HG03097 (cell line): ENCODE measurements at regions not wholly inside any gene's neighbourhood (a gene's known extent, or its start where the extent isn't known, plus 50 kb on each side); places are given as distances from the start of the nearest gene placed in this dataset.

Experiments used
- ATAC-seq: cut with Tn5 transposase; IDR thresholded peaks from one replicate; pipeline ENCODE4 v1.9.1; 2021; ENCODE audit not compliant: unreplicated experiment, low FRiP score

DNA sequence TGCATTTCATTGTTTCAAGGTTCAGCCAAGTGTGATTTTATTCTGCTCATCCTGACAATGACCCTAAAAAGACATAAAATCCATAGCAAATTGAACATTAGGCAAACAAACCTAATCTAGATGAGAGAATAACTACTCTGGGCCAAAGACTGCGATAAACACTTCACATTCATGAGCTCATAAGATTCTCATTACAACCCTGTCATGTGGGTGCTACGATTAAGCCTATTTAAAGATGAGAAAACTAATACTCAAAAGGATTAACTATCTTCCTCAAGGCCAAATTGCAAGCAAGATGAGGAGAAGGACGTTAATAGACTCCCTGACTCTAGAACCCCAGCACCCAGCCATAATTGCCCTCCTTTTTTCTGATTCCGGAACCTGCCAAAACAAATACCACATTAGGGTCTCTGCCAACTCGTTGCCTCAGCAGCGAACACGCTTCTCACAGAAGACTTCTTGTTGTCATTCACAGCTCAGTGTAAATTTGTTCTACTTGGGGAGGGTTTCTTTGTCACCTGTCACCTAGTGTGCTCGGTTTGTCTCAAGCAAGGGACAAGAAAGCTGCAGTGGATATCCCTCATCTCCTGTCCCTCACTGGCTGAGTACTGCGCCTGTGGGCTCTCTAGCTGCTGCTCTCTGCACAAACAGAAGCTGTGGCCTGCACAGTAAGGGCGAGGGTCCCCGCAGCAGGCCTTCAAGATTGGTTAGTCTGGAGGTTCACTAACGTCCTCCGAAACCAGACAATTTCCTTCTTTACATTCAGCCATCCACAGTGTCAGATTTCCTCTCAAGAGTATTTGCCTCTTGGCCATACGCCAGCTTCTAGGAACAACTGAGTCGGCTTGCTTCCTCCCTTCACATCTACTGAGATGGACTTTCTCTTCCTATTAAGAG lies 200.0 kb upstream of the UBE2E2 start:
- ATAC-seq = no peak

DNA sequence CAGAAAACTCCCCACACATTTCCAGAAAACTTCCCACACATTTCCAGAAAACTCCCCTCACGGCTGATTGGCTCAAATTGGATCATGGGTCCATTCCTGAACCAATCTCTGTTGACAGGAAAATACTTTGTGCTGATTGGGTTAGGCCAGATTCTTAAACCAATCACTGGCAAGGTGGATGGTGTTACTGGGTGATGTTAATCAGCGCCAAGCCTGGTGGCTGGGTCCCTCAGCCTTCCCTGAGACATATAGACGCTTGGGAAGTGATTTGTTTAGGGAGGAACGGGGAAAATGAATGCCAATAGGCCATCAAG lies 199.4 kb upstream of the UBE2E2 start:
- no peak for ATAC-seq

DNA sequence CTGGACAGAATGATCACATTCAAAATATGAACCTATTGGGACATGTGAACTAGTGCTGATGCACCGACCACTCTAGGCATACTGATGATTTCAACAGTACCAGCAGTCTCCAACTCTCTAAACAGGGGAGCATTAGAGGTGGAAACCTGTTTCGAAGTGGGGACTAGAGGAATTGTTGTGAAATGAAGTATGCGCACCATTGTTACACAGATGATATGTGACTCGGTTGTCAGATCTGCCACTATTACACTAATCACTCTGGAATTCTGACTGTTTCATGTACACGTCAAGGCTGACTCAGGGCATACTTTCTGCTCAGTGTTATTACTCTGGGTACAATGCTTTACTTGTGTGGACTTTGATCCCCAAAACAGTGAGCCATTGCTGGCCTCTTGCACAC lies 198.2 kb upstream of the UBE2E2 start:
- ATAC-seq = no peak

DNA sequence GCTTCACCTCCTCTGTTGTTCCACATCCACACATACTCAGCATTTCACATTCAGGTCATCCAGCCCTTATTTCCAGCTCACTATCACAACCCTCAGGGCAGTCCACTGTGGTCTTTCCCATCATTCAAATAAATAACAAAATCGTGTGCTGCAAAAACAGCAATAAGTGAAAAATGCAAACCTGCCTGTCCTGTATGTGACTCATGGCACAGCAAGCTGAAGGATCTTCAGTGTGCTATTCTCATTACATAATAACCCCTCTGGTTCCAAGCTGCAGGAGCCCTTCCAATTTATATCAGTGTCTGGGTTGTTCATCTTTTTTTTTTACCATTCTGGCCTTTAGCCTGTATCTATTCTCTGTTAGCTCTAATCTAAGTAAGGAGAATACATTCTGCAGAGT lies 185.3 kb upstream of the UBE2E2 start:
- no peak for ATAC-seq

DNA sequence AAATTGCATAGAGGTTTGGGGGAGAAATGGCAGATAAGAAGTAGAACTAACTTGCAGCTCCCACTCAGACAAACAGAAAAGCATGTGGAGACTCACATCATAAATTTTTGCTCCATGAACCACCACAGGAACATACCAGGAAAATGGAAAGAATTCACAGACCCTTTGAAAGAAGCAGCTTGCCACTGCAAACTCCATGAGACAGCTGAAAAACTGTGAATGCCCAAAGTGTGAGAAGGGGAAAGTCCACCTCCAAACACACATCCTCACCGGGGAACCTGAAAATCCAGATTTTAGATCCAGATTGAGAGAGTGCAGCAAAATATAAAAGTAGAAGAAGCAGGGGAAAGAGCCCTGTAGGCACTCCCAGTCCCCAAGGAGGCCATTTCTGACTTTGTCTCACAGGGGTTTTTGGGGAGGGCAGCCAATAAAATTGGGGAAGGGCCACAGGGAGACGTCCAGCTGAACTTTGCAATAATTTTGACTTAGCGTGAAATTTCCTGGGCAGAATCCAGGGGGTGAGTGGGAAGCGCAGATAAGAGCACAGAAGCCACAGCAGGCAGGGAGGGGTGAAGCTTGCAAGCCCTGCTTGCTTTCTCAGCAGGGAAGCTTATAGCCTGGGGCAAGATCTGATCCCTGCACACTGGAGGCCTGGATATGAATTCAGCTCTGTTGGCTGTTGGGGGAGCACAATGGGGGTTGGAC lies 183.4 kb upstream of the UBE2E2 start:
- ATAC-seq = no peak

DNA sequence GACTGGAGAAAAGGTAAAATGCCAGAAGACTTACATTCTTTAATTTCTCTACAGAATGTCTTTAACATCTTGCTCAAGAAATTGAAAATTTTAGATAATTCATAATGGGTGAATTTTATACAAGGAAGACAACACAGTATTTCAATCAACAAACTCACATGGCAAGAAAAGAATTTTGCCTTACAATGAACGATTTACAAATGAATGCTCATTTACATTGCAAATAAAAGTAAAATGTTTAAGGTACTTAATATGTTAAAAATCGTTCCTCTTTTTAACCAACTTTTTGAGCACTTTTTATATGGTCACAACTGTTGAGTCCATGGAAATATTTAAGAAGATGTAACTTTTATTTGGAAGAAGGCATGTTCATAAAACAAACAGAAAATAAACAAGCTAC lies 174.8 kb upstream of the UBE2E2 start:
- ATAC-seq = no peak

DNA sequence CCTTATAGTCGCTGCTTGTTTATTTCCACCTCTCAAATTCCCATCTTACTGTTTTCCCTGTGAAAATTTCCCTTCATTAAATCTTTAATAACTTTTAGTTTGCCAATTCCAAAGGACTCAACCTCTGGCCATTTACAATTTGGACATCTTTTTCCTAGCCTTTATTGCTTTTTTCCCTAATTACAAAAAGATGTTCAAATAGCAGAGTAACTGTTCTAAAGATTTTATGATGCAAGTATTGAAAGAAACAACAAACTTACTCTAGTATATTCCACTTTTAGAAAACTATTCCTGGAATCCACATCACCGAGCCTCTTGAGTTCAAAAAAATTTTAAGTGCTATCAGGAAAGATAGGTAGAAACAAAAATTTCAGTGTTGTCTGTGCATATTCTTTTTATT lies 174.1 kb upstream of the UBE2E2 start:
- ATAC-seq = no peak

DNA sequence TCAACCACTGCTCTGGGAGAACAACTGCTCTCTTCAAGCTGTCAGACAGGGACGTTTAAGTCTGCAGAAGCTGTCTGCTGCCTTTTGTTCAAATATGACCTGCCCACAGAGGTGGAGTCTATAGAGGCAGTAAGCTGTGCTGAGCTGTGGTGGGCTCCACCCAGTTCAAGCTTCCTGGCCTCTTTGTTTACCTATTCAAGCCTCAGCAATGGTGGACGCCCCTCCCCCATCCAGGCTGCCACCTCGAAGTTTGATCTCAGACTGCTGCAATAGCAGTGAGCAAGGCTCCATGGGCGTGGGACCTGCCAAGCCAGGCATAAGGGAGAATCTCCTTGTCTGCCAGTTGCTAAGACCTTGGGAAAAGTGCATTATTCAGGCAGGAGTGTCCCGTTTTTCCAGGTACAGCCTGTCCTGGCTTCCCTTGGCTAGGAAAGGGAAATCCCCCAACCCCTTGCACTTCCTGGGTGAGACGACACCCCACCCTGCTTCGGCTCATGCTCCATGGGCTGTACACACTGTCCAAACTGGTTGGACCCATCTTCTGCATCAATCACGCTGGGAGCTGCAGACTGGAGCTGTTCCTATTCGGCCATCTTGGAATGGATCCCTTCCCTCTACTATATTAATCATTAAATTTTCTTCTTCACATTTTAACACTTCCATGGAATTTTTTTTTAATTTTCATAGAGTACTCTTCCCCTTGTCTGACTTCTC lies 167.0 kb upstream of the UBE2E2 start:
- no peak for ATAC-seq

DNA sequence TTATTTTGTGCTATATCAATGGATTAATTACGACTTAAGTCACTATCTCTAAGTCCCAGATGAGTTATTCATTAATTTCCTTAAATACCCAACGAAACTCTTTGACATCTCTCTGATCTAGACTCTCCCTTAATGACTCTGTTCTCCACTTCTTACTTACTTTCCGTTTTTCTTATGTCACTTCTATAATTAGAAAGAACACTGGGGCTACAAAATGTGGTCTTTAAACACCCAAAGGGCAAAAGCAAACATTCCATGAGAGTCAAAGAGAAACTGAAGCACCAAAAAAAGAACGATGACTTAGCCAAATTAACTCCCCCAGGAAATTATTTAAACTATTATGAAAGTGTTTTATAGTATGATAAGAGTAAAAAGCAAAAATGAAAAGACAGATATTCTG lies 166.4 kb upstream of the UBE2E2 start:
- ATAC-seq = peak; percentile 67

DNA sequence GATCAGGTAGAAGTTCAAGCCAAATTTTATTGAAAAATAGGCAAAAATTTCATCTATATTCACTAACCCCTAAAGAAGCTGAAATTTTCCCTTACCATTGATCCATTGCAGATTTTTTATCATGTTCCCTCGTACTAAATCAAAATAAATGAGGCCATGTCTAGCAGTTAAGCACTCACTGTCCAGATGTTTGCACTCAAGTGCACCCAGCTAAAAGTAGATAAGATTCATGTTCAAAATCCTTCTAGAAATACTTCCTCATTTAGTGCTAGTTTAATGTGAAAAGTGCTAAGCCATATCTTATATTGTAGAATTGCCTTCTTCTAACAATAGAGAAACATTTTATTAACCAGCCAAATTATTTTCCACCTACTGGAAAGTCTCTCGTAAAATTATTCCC lies 164.7 kb upstream of the UBE2E2 start:
- no peak for ATAC-seq

DNA sequence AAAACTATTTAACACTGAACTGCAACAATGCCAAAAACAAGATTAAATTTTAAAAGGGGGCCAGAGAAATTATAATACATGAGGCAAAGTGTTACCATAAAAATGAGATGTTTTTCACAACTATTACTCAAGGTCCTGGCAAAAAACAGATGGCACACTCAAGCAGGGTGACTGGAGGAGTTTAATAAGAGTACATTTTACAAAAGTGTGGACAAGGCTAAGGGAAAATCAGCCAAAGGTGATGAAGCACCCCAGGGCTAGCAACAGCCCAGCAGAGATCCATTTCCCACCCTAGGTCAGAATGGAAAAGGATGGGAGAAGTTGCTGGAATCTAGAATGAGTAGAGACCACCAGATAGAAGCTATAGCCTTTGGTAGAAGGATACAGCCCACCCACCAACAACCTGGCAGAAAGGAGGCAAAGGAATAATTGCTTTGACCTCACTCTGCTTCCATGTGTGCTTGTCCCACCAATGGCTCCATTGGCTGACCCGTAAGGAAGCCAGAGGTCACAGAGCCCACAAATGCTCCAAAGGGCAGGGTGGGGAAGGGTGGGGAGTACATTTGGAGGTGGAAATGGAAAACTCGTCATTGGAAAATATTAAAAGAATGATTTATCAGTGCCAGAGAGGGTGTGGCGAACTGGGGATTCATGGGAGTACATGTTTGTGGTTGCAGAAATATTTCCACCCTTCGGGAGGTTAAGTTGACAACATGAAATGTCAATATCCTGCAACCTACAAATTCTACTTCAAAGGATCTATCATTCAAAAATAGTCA lies 161.0 kb upstream of the UBE2E2 start:
- no peak for ATAC-seq

DNA sequence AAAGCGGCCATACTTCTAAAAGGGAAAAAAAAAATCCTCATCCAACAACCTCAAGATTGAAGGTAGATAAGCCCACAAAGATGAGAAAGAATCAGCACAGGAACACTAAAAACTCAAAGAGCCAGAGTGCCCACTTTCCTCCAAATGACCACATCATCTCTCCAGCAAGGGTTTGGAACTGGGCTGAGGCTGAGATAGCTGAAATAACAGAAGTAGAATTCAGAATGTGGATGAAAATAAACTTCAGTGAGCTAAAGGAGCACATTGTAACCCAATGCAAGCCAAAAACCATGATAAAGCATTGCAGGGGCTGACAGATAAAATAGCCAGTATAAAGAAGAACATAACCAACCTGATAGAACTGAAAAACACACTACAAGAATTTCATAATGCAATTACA lies 158.7 kb upstream of the UBE2E2 start:
- no peak for ATAC-seq

DNA sequence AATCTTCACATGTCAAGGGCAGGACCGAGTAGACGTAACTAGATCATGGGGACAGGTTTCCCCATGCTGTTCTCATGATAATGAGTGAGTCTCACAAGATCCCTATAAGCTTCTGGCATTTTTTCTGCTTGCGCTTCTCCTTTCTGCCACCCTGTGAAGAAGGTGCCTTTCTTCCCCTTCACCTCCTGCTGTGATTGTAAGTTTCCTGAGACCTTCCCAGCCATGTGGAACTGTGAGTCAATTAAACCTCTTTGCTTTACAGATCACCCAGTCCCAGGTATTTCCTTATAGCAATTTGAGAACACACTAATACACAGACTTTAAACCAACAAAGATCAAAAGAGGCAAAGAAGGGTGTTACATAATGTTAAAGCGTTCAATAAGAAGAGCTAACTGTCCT lies 156.6 kb upstream of the UBE2E2 start:
- ATAC-seq = no peak

DNA sequence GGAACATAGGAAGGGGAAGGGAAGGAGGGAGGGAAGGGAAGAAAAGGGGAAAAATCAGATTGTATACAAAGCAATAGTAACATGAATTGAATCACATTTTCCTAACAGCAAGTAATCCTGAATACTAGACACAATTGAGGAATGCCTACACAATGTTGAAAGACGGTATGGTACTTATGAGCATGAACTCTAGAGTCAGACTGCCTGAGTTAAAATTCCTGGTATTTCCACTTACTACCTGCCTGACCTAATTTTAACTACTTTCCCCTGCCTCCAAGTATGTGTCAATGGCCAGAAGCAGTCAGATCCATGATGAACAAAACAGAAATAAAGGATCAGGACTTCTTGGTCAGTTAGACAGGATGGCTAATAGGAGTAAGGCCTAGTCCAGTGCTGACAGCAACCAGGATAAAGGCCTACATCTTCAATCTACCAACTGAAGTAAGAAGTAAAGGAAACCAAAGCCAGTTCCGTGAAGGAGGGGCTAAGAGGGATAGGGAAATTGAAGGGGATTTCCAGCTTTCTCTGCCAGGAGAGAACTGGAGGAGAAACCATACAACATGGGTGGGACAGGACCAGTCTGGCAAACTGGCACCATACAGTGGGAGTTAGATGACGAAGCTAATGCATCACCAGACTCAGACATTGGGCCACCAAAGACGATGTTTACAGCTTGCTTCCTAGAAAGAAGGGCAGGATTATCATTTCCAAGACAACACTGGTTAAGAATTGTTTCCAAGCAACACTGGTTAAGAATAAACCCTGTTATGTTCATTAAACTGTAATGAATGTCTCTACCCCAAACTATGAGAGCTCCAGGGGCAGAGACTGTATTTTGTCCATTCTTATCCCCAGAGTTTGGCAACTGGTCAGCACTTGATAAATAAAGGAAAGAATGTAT lies 151.6 kb upstream of the UBE2E2 start:
- ATAC-seq = no peak

DNA sequence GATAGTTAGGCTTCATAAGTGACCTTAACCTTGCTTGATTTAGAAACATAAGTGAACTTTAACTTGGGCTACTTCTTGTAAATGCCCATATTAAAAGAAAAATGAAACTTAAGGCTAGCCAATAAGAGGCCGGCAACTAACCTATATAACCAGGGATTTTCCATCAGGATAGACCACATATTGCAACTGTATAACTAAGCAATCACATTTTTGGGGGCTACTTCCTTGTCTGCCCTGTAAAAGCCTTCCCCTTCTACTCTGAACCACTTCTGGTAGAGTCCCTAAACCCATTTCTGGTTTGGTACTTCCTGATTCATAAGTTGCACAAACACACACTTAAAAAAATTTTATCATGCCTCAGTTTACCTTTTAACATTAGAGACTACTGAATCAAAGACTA lies 150.9 kb upstream of the UBE2E2 start:
- ATAC-seq = no peak

DNA sequence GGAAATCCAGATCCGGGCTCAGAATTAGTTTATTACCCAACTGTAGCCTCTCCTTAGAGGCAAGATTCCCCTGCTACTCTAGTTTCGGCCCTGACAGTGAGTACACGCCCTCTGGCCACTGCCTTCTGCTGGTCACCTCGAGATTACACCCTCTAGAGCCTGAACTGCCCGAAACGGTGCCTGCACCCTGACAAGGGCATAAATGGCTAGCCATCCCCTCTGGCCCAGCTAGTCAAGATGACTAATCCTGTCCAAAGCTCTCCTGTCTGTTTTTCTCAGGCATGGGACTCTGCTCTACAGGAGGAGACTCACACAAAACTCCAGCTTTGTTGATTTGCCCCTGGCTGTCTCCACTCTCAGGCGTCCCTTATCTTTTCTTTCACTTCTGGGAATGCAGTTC lies 150.5 kb upstream of the UBE2E2 start:
- ATAC-seq = no peak

DNA sequence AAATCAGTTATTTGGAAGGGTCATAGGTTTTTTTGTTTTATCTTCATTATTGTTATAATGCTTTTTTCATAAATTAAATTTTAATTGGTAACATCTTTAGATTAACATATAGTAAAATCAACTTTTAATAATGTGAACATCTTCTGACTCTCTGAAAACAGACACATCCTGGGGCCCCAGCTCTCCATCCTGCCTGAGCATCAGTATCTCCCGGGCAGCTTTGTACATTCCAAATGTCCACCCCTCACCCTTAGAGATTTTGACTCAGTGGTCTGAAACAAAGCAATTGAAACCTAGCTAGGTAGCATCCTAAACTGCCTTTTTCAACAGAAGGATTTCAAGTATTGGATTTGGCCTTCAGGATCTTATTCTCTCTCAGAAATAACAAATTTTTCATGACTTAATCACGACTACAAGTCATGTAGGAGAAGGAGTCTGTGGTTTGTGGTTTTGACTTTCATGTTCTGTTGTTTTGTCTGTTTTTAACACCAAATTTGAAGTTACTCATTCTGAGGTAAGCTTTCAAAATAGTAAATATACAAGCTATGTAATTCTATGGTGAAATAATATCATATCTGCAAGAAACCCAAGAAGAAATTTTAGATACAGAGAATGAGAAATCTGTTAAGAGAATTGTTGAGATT lies 147.3 kb upstream of the UBE2E2 start:
- peak; percentile 78 for ATAC-seq

DNA sequence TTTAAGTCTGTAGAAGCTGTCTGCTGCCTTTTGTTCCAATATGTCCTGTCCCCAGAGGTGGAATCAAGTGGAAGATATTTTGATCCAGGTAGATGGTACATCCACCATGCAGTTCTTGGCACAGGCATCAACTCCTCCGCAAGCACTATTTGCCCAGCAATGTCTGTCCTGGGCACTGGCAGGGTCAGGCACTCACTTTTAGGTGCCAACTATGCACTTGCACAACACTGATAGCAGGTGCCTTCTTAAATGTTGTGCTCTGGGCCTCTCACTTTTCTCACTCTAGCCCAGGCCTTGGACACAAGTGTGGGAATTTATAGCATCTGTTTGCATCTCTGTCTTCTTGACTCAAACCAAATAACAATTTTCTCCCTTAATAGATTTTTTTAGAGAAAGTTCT lies 140.5 kb upstream of the UBE2E2 start:
- ATAC-seq = no peak

DNA sequence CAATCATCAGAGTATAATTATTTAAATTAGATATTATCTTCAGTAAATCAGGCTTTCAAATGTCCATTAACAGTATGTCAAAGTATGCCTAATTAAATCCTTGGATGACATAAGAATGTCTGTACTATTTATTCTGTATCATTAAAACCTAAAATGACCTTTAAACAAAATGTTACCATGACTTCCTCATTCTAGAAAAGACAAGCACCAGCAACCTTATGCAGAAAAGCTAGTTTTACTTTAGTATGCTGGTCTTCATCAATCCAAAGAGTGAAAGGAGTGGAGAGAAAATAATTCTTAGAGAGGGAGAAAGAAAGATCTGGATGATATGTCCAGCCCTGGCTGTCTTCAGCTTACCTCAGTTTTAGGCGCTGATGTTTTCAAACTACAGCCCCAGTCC lies 140.1 kb upstream of the UBE2E2 start:
- no peak for ATAC-seq
